Muscle layer of colon (tissue), 2 donors: ENCODE measurements at regions not wholly inside any gene's neighbourhood (a gene's known extent, or its start where the extent isn't known, plus 50 kb on each side); places are given as distances from the start of the nearest gene placed in this dataset.

Experiments used
- H3K27ac ChIP-seq: one replicate; pipeline ENCODE4 v1.7.0; 2013; ENCODE audit warnings: low read depth, mild to moderate bottlenecking, low read length, moderate library complexity
- H3K27me3 ChIP-seq, 2 donors: one replicate each; pipeline ENCODE4 v1.7.0; 2013; ENCODE audit warnings: low read length in 2 of 2, mild to moderate bottlenecking in 2 of 2; ENCODE audit not compliant: insufficient read depth in 2 of 2, control insufficient read depth in 1 of 2
- H3K36me3 ChIP-seq: one replicate; pipeline ENCODE4 v1.7.0; 2013; ENCODE audit warnings: mild to moderate bottlenecking, low read length; ENCODE audit not compliant: insufficient read depth
- H3K4me1 ChIP-seq: one replicate; pipeline ENCODE4 v1.7.0; 2013; ENCODE audit warnings: mild to moderate bottlenecking, low read length; ENCODE audit not compliant: insufficient read depth
- H3K4me3 ChIP-seq, 2 donors: one replicate each; pipeline ENCODE4 v1.7.0; 2013; ENCODE audit warnings: low read length in 2 of 2, low read depth in 1 of 2, mild to moderate bottlenecking in 1 of 2, moderate library complexity in 1 of 2
- H3K9ac ChIP-seq: one replicate; pipeline ENCODE4 v1.7.0; 2013; ENCODE audit warnings: low read length
- H3K9me3 ChIP-seq: one replicate; pipeline ENCODE4 v1.7.0; 2013; ENCODE audit warnings: mild to moderate bottlenecking, low read length
- donor health status: abdominal sarcoma.
- donor health status: Adenocarcinoma of cecum.

DNA sequence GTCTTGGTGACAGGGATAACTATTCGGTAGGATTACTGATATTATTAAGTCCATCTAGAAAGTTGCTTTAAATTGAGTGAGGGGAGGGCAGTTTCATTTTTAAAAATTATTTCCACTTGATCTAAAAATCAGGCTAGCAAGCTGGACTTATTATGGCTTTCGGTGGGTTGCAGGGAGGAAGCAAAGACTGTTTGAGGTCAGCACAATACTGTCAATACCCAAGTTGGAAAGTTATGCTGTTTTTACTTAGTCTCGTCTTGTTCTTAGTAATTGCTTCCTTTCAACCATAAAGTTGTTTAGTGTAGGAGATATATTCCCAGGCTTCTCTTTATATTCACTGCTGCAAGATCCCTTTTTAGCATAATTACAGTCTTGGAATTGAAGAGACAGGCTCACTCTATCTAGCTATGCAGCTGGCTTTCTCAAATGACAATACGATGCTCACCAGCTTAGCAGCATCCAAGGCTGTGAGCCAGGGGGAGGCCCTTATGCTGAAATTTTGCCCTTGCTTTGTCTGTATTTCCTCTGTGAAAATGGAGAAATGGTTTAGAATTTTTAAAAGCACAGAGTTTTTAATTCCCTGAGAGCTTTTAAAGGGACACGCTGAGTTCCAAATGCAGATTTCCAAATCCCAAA, 68.2 kb upstream of the APC start:
- no peaks in the 10 kb centered on the region for H3K4me1 ChIP-seq
- H3K27me3 ChIP-seq, result no peaks in the 10 kb centered on the region
- H3K9ac ChIP-seq, result no peak overlapping the region
- H3K9me3 ChIP-seq, result no peaks in the 10 kb centered on the region
- H3K36me3 ChIP-seq, result no peaks in the 10 kb centered on the region
- H3K4me3 ChIP-seq, result no peak overlapping the region
- no peak overlapping the region for H3K27ac ChIP-seq

- Histone ChIP-seq H3K4me1 (no peaks in the 10 kb centered on the region), H3K9me3 (no peaks in the 10 kb centered on the region), H3K36me3 (no peaks in the 10 kb centered on the region), H3K4me3 (no peak overlapping the region), H3K27ac (no peak overlapping the region), H3K9ac (no peak overlapping the region), H3K27me3 (no peaks in the 10 kb centered on the region)
Observed at GRCh38 chr5:112671687-112672086, 66.0 kb upstream of the APC start.

GRCh38 chr5:112681481-112681908, 56.2 kb upstream of the APC start:
- H3K9me3 ChIP-seq, result no peaks in the 10 kb centered on the region
- peaks cover 12% of the 10 kb centered on the region for H3K4me1 ChIP-seq
- no peaks in the 10 kb centered on the region for H3K36me3 ChIP-seq
- H3K9ac ChIP-seq, result no peak overlapping the region
- no peaks in the 10 kb centered on the region for H3K27me3 ChIP-seq
- no peak overlapping the region for H3K27ac ChIP-seq
- H3K4me3 ChIP-seq, result no peak overlapping the region

DNA sequence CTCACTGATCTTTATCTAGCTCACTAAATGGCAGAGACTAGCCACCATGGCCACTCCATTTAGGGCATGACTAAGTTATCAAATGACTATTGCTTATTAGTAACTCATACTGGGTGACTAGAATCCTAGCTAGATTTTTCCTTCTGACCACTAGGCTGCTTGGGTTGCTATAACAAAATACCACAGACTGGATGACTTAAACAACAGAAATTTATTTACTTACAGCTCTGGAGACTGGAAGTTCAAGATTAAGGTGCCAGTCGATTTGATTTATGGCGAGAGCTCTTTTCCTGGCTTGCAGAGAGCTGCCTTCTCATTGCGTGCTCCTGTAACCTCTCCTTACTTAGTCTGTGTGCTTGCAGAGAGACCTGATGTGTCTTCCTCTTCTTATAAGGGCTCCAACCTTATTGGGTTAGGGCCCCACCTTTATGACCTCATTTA, 55.0 kb upstream of the APC start:
- peaks cover 12% of the 10 kb centered on the region for H3K4me1 ChIP-seq
- no peaks in the 10 kb centered on the region for H3K36me3 ChIP-seq
- H3K4me3 ChIP-seq, result no peak overlapping the region
- no peak overlapping the region for H3K27ac ChIP-seq
- no peaks in the 10 kb centered on the region for H3K27me3 ChIP-seq
- H3K9me3 ChIP-seq, result no peaks in the 10 kb centered on the region
- H3K9ac ChIP-seq, result no peak overlapping the region

DNA sequence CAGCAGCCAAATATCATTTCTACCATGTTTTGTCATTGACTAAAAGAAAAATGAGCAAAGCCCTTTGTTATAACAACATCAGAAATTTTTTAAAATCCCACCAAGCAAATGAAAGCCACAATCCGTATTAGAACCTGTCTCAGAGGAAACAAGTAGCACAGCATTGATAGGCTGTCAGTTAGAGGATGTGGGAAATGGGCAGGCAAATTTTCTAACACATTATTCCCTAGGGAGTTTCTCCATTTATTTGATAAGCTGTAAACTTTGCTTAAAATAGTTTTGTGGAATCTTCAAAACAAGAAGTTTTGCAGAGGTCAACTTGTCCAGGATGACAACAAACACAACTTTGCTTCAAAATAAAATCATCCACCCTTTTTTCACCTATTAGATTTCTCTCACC, 53.6 kb upstream of the APC start:
- no peaks in the 10 kb centered on the region for H3K36me3 ChIP-seq
- no peak overlapping the region for H3K4me3 ChIP-seq
- peaks cover 12% of the 10 kb centered on the region for H3K4me1 ChIP-seq
- H3K9me3 ChIP-seq, result no peaks in the 10 kb centered on the region
- H3K27ac ChIP-seq, result no peak overlapping the region
- no peak overlapping the region for H3K9ac ChIP-seq
- no peaks in the 10 kb centered on the region for H3K27me3 ChIP-seq

GRCh38 chr5:112684737-112685136, 52.9 kb upstream of the APC start:
- no peak overlapping the region for H3K27ac ChIP-seq
- H3K36me3 ChIP-seq, result no peaks in the 10 kb centered on the region
- no peak overlapping the region for H3K4me3 ChIP-seq
- no peaks in the 10 kb centered on the region for H3K27me3 ChIP-seq
- no peak overlapping the region for H3K9ac ChIP-seq
- H3K4me1 ChIP-seq, result peaks cover 12% of the 10 kb centered on the region
- H3K9me3 ChIP-seq, result no peaks in the 10 kb centered on the region

- Histone ChIP-seq H3K4me3 (no peak overlapping the region), H3K9ac (no peak overlapping the region), H3K27me3 (no peaks in the 10 kb centered on the region), H3K4me1 (peaks cover 12% of the 10 kb centered on the region), H3K36me3 (no peaks in the 10 kb centered on the region), H3K27ac (no peak overlapping the region), H3K9me3 (no peaks in the 10 kb centered on the region)
Observed at GRCh38 chr5:112685386-112685785, 52.3 kb upstream of the APC start.

GRCh38 chr5:112685931-112686330, 51.8 kb upstream of the APC start:
- Histone ChIP-seq H3K4me1 (peaks cover 12% of the 10 kb centered on the region), H3K27ac (no peak overlapping the region)

DNA sequence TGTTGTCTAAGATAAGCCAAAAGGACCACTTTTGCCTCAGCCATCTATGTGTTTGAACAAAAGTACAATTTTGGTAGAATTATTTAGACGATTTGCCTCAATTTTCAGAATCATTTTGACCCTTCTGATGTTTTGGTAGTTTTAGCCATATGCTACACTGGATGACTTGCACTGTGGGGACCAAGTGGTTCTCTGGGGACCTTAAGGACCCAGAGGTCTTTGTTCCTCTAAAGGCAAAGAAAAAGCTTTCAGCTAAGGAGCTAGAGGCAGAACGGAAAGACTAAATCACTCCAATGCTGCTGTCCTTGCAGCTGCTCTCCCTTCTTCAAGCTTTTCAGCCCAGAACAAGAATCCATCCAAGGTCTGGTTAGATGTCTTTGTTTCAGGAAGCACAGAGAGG, 51.0 kb upstream of the APC start:
- Histone ChIP-seq H3K4me1 (peaks cover 12% of the 10 kb centered on the region), H3K27me3 (no peaks in the 10 kb centered on the region), H3K36me3 (no peaks in the 10 kb centered on the region), H3K9me3 (no peaks in the 10 kb centered on the region), H3K4me3 (no peak overlapping the region), H3K27ac (no peak overlapping the region), H3K9ac (no peak overlapping the region)

More at GRCh38 chr5:112685931-112686330, 51.8 kb upstream of the APC start:
- no peak overlapping the region for H3K9ac ChIP-seq
- H3K36me3 ChIP-seq, result no peaks in the 10 kb centered on the region
- no peaks in the 10 kb centered on the region for H3K9me3 ChIP-seq
- H3K4me3 ChIP-seq, result no peak overlapping the region
- no peaks in the 10 kb centered on the region for H3K27me3 ChIP-seq

- no peak overlapping the region for H3K27ac ChIP-seq
- no peak overlapping the region for H3K9ac ChIP-seq
- H3K36me3 ChIP-seq, result no peaks in the 10 kb centered on the region
- no peaks in the 10 kb centered on the region for H3K27me3 ChIP-seq
- H3K9me3 ChIP-seq, result no peaks in the 10 kb centered on the region
- H3K4me1 ChIP-seq, result peaks cover 12% of the 10 kb centered on the region
- no peak overlapping the region for H3K4me3 ChIP-seq
Observed at GRCh38 chr5:112687306-112687705, 50.4 kb upstream of the APC start.
